HepG2 (cell line): ENCODE measurements at regions not wholly inside any gene's neighbourhood (a gene's known extent, or its start where the extent isn't known, plus 50 kb on each side); places are given as distances from the start of the nearest gene placed in this dataset.
A peak's percentile ranks its signal among the peaks of the same experiment; 100 is the strongest.

Experiments
- ARID5B ChIP-seq: IDR thresholded peaks from 2 replicates; pipeline ENCODE4 v1.4.0; 2020; ENCODE audit warnings: mild to moderate bottlenecking, missing genetic modification reagents
- FOXO1 ChIP-seq: sonication (generic); formaldehyde crosslinking; IDR thresholded peaks from 2 replicates; pipeline ENCODE4 v1.4.0; 2020; ENCODE audit warnings: missing genetic modification reagents
- KLF6 ChIP-seq: IDR thresholded peaks from 2 replicates; pipeline ENCODE4 v1.8.0; 2016; ENCODE audit warnings: missing biosample characterization, missing genetic modification reagents
- PBX3 ChIP-seq: sonication (generic); formaldehyde crosslinking; IDR thresholded peaks from 2 replicates; pipeline ENCODE4 v1.8.1; 2023; ENCODE audit warnings: missing genetic modification reagents, inconsistent platforms, borderline replicate concordance
- ZBTB40 ChIP-seq, 2 experiments: fragments of 450-650 bp in 1 of 2; sonication (generic) in 1 of 2; formaldehyde crosslinking in 1 of 2; IDR thresholded peaks; 2 replicates each; pipeline versions ENCODE4 v1.6.1 to v1.8.0; 2016 to 2022; ENCODE audit warnings: antibody characterized with exemption in 1 of 2, mild to moderate bottlenecking in 1 of 2, missing genetic modification reagents in 1 of 2
- ZNF574 ChIP-seq: sonication (generic); formaldehyde crosslinking; IDR thresholded peaks from 2 replicates; pipeline ENCODE4 v1.4.0; 2020; ENCODE audit warnings: missing genetic modification reagents
- ZSCAN25 ChIP-seq: sonication (generic); formaldehyde crosslinking; IDR thresholded peaks from 2 replicates; pipeline ENCODE4 v1.8.0; 2022; ENCODE audit warnings: mild to moderate bottlenecking, missing genetic modification reagents

GRCh38 chr2:61764035-61764800 lies 89.6 kb downstream of the FAM161A start (continued):
- peak; percentile 27; the same call in 1 of the 2 replicates for TF ChIP-seq ARID5B (CRISPR knock-in tag)
- TF ChIP-seq FOXO1: no peak
- 0 out of 2 replicates have a peak, but pooled peaks have one; percentile 58 for TF ChIP-seq KLF6 (CRISPR knock-in tag)
- peak; percentile 85 for TF ChIP-seq ZSCAN25 (CRISPR knock-in tag)
- TF ChIP-seq ZNF574 (CRISPR knock-in tag): peak; percentile 65; the same call in 1 of the 2 replicates
- TF ChIP-seq ZBTB40 (IDR thresholded peaks at IDR 0.05): no peak
- peak; percentile 71 for TF ChIP-seq ZBTB40 (CRISPR knock-in tag; IDR thresholded peaks at IDR 0.05)
- TF ChIP-seq PBX3: 0 out of 2 replicates have a peak, but pooled peaks have one; percentile 34
